ENCODE measurements at regions not wholly inside any gene's neighbourhood (a gene's known extent, or its start where the extent isn't known, plus 50 kb on each side); places are given as distances from the start of the nearest gene placed in this dataset.

DNA sequence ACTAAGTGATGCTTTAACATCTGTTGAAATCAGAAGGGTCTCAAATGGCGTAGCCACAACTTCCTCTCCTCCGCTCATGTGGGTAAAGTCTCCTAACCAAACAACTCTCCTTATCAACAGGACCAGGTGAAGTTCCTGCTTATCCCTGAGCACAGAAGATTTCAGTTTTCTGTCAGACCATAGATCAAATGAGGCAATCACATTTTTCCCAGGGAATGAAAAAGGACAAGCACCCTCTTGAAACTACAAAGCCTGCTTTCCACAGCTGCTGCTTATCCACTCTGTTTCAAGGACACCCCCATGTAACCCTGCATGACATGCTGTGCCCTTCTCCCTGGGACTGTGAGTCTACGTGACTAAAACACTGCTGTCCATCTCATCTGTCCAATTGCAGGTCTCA is 788.3 kb upstream of the SLITRK5 start:
- TF ChIP-seq, protein P1, sequence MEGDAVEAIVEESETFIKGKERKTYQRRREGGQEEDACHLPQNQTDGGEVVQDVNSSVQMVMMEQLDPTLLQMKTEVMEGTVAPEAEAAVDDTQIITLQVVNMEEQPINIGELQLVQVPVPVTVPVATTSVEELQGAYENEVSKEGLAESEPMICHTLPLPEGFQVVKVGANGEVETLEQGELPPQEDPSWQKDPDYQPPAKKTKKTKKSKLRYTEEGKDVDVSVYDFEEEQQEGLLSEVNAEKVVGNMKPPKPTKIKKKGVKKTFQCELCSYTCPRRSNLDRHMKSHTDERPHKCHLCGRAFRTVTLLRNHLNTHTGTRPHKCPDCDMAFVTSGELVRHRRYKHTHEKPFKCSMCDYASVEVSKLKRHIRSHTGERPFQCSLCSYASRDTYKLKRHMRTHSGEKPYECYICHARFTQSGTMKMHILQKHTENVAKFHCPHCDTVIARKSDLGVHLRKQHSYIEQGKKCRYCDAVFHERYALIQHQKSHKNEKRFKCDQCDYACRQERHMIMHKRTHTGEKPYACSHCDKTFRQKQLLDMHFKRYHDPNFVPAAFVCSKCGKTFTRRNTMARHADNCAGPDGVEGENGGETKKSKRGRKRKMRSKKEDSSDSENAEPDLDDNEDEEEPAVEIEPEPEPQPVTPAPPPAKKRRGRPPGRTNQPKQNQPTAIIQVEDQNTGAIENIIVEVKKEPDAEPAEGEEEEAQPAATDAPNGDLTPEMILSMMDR (IDR thresholded peaks at IDR 0.05 in 4 of 5, conservative IDR thresholded peaks at IDR 0.05 in 1 of 5): no peak
- TF ChIP-seq POLR2A (IDR thresholded peaks at IDR 0.05): no peak

Measured in gastrocnemius medialis (tissue), 4 donors.